A549 (cell line): ENCODE measurements at regions not wholly inside any gene's neighbourhood (a gene's known extent, or its start where the extent isn't known, plus 50 kb on each side); places are given as distances from the start of the nearest gene placed in this dataset.

Experiments used
- ATAC-seq, 2 experiments: fragments of 200-7000 bp in 1 of 2; fragments of >200 bp in 1 of 2; cut with Nextera tagmentation in 1 of 2; cut with Tn5 transposase in 1 of 2; 3 replicates each; pipeline versions ENCODE4 v1.8.0 to v1.9.1; 2018 to 2020; ENCODE audit warnings: mild to moderate bottlenecking in 1 of 2, moderate library complexity in 1 of 2
- CTCF ChIA-PET: fragments of 300-600 bp; sonication (Branson Sonifier 250); formaldehyde crosslinking; extraction: SDS; loops from one replicate; lab custom pipeline; 2021; ENCODE audit warnings: antibody characterized with exemption, inconsistent platforms; lab: Yijun Ruan, JAX
- POLR2A ChIA-PET: fragments of 350-600 bp; formaldehyde crosslinking; extraction: SDS; loops from one replicate; lab custom pipeline; 2021; ENCODE audit warnings: antibody characterized with exemption, inconsistent platforms; lab: Yijun Ruan, JAX
- DNase-seq, 2 experiments: peaks; one replicate each; pipeline versions ENCODE4 v3.0.0 to v3.0.0-alpha.2; 2011 to 2016; ENCODE audit warnings: low read depth in 1 of 2, low spot score in 1 of 2
- FAIRE-seq: peaks from 2 replicates; lab custom pipeline; 2011; peaks lifted over from hg19 to GRCh38; lab: Jason Lieb, UNC
- H3K27ac ChIP-seq, 2 experiments: fragments of >200 bp; sonication (Bioruptor Twin); formaldehyde crosslinking; 3 replicates each; pipeline ENCODE4 v1.5.1; 2016 to 2017
- H3K4me1 ChIP-seq: fragments of >200 bp; sonication (Bioruptor Twin); formaldehyde crosslinking; 3 replicates; pipeline ENCODE4 v1.6.1; 2016
- H3K4me2 ChIP-seq: fragments of >200 bp; sonication (Bioruptor Twin); formaldehyde crosslinking; 3 replicates; pipeline ENCODE4 v1.6.1; 2016
- H3K4me3 ChIP-seq: fragments of >200 bp; sonication (Bioruptor Twin); formaldehyde crosslinking; 3 replicates; pipeline ENCODE4 v1.5.1; 2016
- H3K9me3 ChIP-seq: fragments of >200 bp; sonication (Bioruptor Twin); formaldehyde crosslinking; 3 replicates; pipeline ENCODE4 v1.6.1; 2016
- ATOH8 ChIP-seq: fragments of 250-450 bp; sonication (Bioruptor Pico); IDR thresholded peaks from 2 replicates; pipeline ENCODE4 v1.5.0; 2020; ENCODE audit warnings: low read depth, mild to moderate bottlenecking, moderate library complexity
- BHLHE40 ChIP-seq: IDR thresholded peaks from 2 replicates; pipeline ENCODE4 v1.6.1; 2012; ENCODE audit warnings: low read depth, low read length, inconsistent platforms
- CEBPB ChIP-seq, 2 experiments: fragments of >200 bp in 1 of 2; sonication (Bioruptor Twin) in 1 of 2; formaldehyde crosslinking in 1 of 2; IDR thresholded peaks; 2 replicates each; pipeline ENCODE4 v1.6.1; 2012 to 2016
- CHD4 ChIP-seq: fragments of 200-600 bp; sonication (generic); IDR thresholded peaks from 2 replicates; pipeline ENCODE4 v1.6.1; 2016; ENCODE audit warnings: antibody characterized with exemption, mild to moderate bottlenecking, borderline replicate concordance
- EHF ChIP-seq: fragments of 250-450 bp; sonication (Bioruptor Pico); IDR thresholded peaks from 2 replicates; pipeline ENCODE4 v1.5.0; 2020; ENCODE audit warnings: mild to moderate bottlenecking
- GATA3 ChIP-seq: IDR thresholded peaks from 2 replicates; pipeline ENCODE4 v1.6.1; 2012; ENCODE audit warnings: borderline replicate concordance
- HDAC2 ChIP-seq: fragments of 200-600 bp; sonication (generic); IDR thresholded peaks from 2 replicates; pipeline ENCODE4 v1.6.1; 2016
- HOXB13 ChIP-seq: fragments of 250-450 bp; sonication (Bioruptor Pico); IDR thresholded peaks from 2 replicates; pipeline ENCODE4 v1.5.0; 2020; ENCODE audit warnings: low read depth, mild to moderate bottlenecking, moderate library complexity
- JUNB ChIP-seq: fragments of >200 bp; sonication (Bioruptor Twin); formaldehyde crosslinking; IDR thresholded peaks from 2 replicates; pipeline ENCODE4 v1.6.1; 2016
- KDM1A ChIP-seq: fragments of 200-600 bp; sonication (generic); IDR thresholded peaks from 2 replicates; pipeline ENCODE4 v1.6.1; 2016; ENCODE audit warnings: low read depth, mild to moderate bottlenecking
- KDM5A ChIP-seq: fragments of 200-600 bp; sonication (generic); IDR thresholded peaks from 2 replicates; pipeline ENCODE4 v1.6.1; 2016; ENCODE audit warnings: antibody characterized with exemption, mild to moderate bottlenecking
- MAFK ChIP-seq: fragments of 450-650 bp; IDR thresholded peaks from 2 replicates; pipeline ENCODE4 v1.6.1; 2014; ENCODE audit not compliant: partially characterized antibody
- MAZ ChIP-seq: fragments of 150-350 bp; IDR thresholded peaks from 2 replicates; pipeline ENCODE4 v1.6.1; 2014; ENCODE audit warnings: antibody characterized with exemption, low read depth, low read length, borderline replicate concordance
- MYC ChIP-seq: IDR thresholded peaks from 2 replicates; pipeline ENCODE4 v1.6.1; 2012; ENCODE audit warnings: mild to moderate bottlenecking, inconsistent platforms, low read length, improper control_type of control experiment, borderline replicate concordance
- NR3C1 ChIP-seq: fragments of >200 bp; sonication (Bioruptor Twin); formaldehyde crosslinking; IDR thresholded peaks from 3 replicates; pipeline ENCODE4 v1.6.1; 2017
- PBX3 ChIP-seq: IDR thresholded peaks from 2 replicates; pipeline ENCODE4 v1.6.1; 2012
- POLR2A ChIP-seq: IDR thresholded peaks from 2 replicates; pipeline ENCODE4 v1.6.1; 2012; ENCODE audit warnings: mild to moderate bottlenecking, low read length
- RAD21 ChIP-seq, 2 experiments: fragments of >200 bp in 1 of 2; sonication (Bioruptor Twin) in 1 of 2; formaldehyde crosslinking in 1 of 2; IDR thresholded peaks in 1 of 2; conservative IDR thresholded peaks in 1 of 2; 2 replicates in 1 of 2; 3 replicates in 1 of 2; pipeline ENCODE4 v1.6.1; 2012 to 2018; ENCODE audit warnings: inconsistent platforms in 1 of 2
- RCOR1 ChIP-seq: fragments of 150-350 bp; IDR thresholded peaks from 2 replicates; pipeline ENCODE4 v1.6.1; 2014; ENCODE audit warnings: antibody characterized with exemption, low read length, low read depth
- RFX5 ChIP-seq: fragments of 450-650 bp; IDR thresholded peaks from 2 replicates; pipeline ENCODE4 v1.7.1; 2014; ENCODE audit warnings: antibody characterized with exemption, mild to moderate bottlenecking, moderate library complexity
- RNF2 ChIP-seq: fragments of 200-600 bp; sonication (generic); IDR thresholded peaks from 2 replicates; pipeline ENCODE4 v1.6.1; 2016; ENCODE audit warnings: low read depth, mild to moderate bottlenecking, antibody characterized with exemption, moderate library complexity, borderline replicate concordance
- SREBF2 ChIP-seq: fragments of 450-650 bp; IDR thresholded peaks from 2 replicates; pipeline ENCODE4 v1.6.1; 2014; ENCODE audit warnings: mild to moderate bottlenecking, moderate library complexity
- TFCP2L1 ChIP-seq: fragments of 250-450 bp; sonication (Bioruptor Pico); IDR thresholded peaks from 2 replicates; pipeline ENCODE4 v1.5.0; 2021; ENCODE audit warnings: mild to moderate bottlenecking
- TP53 ChIP-seq: fragments of 250-450 bp; sonication (Bioruptor Pico); IDR thresholded peaks from 2 replicates; pipeline ENCODE4 v1.5.0; 2021; ENCODE audit warnings: mild to moderate bottlenecking, moderate library complexity
- WGBS: methylation state at CpG from one replicate; pipeline ENCODE4 v1.1.6; 2017; ENCODE audit errors: missing lambda C conversion rate; 5-methylcytosine and 5-hydroxymethylcytosine counted together
- TF ChIP-seq, protein P1 (sequence below): fragments of >200 bp; sonication (Bioruptor Twin); formaldehyde crosslinking; IDR thresholded peaks from 3 replicates; pipeline ENCODE4 v1.6.1; 2016
- TF ChIP-seq, protein P2 (sequence below): IDR thresholded peaks from 2 replicates; pipeline ENCODE4 v1.6.1; 2012; ENCODE audit warnings: low read depth, borderline replicate concordance
- TF ChIP-seq, protein P3 (sequence below): fragments of 250-450 bp; sonication (Bioruptor Pico); IDR thresholded peaks from 2 replicates; pipeline ENCODE4 v1.5.0; 2021; ENCODE audit warnings: mild to moderate bottlenecking, moderate library complexity, borderline replicate concordance
- TF ChIP-seq, protein P4 (sequence below): IDR thresholded peaks from 2 replicates; pipeline ENCODE4 v1.6.1; 2012

- ATAC-seq (no peak), FAIRE-seq (no peak), DNase-seq (no peak)
- Histone ChIP-seq H3K4me1 (no peaks in the 10 kb centered on the region), H3K4me2 (no peak overlapping the region), H3K4me3 (no peak overlapping the region), H3K9me3 (no peaks in the 10 kb centered on the region), H3K27ac (no peak overlapping the region)
- TF ChIP-seq MYC (no peak), HDAC2 (no peak), TFCP2L1 (CRISPR knock-in tag) (no peak), CHD4 (no peak), RNF2 (no peak), ATOH8 (CRISPR knock-in tag) (no peak), HOXB13 (no peak), SREBF2 (no peak), JUNB (no peak), RAD21 (conservative IDR thresholded peaks at IDR 0.05 in 1 of 2, IDR thresholded peaks at IDR 0.05 in 1 of 2) (no peak), KDM5A (no peak), MAZ (no peak), KDM1A (no peak), BHLHE40 (no peak)
- TF ChIP-seq, protein P1, sequence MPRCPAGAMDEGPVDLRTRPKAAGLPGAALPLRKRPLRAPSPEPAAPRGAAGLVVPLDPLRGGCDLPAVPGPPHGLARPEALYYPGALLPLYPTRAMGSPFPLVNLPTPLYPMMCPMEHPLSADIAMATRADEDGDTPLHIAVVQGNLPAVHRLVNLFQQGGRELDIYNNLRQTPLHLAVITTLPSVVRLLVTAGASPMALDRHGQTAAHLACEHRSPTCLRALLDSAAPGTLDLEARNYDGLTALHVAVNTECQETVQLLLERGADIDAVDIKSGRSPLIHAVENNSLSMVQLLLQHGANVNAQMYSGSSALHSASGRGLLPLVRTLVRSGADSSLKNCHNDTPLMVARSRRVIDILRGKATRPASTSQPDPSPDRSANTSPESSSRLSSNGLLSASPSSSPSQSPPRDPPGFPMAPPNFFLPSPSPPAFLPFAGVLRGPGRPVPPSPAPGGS: no peak
- 61% methylated on average over 15 of the region's 16 CpGs for WGBS
- POLR2A ChIA-PET: no interaction called here
- CTCF ChIA-PET: no interaction called here
These were observed 132.1 kb upstream of the FOXQ1 start for GRCh38 chr6:1179571-1180459.

DNA sequence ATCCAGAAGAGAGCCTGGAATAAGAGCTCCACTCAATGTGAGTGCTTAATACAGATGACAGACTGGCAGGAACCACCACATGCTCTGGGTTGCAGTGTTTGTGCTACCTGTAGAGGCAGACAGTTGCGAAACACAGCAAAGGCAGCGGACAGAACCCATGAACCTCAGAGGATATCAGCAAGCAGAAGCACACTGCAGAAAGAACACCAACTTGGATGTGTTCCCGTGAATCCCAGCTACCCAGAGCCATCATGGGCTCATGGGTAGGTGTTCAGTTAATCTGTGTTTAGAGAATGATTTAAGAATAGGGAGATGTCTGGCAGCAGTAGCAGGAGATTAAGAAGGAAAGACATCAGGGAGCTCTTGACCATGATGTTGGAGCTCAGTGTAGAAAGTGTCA lies 133.3 kb upstream of the FOXQ1 start:
- ATAC-seq (no peak), DNase-seq (no peak), FAIRE-seq (no peak)
- H3K9me3 ChIP-seq: no peaks in the 10 kb centered on the region
- H3K4me1 ChIP-seq: no peaks in the 10 kb centered on the region
- 63% methylated on average over 3 of the region's 3 CpGs for WGBS
- H3K4me3 ChIP-seq: no peak overlapping the region
- ChIA-PET CTCF (no interaction called here), POLR2A (no interaction called here)
- H3K4me2 ChIP-seq: no peak overlapping the region
- no peak overlapping the region for H3K27ac ChIP-seq
- TF ChIP-seq CEBPB (IDR thresholded peaks at IDR 0.05) (no peak), KDM5A (no peak), RNF2 (no peak), TP53 (CRISPR knock-in tag) (no peak), RCOR1 (no peak), BHLHE40 (no peak), NR3C1 (no peak), RFX5 (no peak), EHF (CRISPR knock-in tag) (no peak), PBX3 (no peak), POLR2A (no peak), GATA3 (no peak), MAFK (no peak)
- TF ChIP-seq, protein P2, sequence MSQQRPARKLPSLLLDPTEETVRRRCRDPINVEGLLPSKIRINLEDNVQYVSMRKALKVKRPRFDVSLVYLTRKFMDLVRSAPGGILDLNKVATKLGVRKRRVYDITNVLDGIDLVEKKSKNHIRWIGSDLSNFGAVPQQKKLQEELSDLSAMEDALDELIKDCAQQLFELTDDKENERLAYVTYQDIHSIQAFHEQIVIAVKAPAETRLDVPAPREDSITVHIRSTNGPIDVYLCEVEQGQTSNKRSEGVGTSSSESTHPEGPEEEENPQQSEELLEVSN: no peak
- TF ChIP-seq, protein P3, sequence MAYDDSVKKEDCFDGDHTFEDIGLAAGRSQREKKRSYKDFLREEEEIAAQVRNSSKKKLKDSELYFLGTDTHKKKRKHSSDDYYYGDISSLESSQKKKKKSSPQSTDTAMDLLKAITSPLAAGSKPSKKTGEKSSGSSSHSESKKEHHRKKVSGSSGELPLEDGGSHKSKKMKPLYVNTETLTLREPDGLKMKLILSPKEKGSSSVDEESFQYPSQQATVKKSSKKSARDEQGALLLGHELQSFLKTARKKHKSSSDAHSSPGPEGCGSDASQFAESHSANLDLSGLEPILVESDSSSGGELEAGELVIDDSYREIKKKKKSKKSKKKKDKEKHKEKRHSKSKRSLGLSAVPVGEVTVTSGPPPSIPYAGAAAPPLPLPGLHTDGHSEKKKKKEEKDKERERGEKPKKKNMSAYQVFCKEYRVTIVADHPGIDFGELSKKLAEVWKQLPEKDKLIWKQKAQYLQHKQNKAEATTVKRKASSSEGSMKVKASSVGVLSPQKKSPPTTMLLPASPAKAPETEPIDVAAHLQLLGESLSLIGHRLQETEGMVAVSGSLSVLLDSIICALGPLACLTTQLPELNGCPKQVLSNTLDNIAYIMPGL (CRISPR knock-in tag): no peak
- TF ChIP-seq, protein P4, sequence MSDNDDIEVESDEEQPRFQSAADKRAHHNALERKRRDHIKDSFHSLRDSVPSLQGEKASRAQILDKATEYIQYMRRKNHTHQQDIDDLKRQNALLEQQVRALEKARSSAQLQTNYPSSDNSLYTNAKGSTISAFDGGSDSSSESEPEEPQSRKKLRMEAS: no peak
- TF ChIP-seq, all 56 proteins: peak for 0
